ENCODE measurements at regions not wholly inside any gene's neighbourhood (a gene's known extent, or its start where the extent isn't known, plus 50 kb on each side); places are given as distances from the start of the nearest gene placed in this dataset.

- TF ChIP-seq CHD7 (IDR thresholded peaks at IDR 0.05; ENCODE audit: insufficient replicate concordance, low read length) (no peak), KDM1A (IDR thresholded peaks at IDR 0.05; ENCODE audit: borderline replicate concordance, low read length) (no peak), SAP30 (IDR thresholded peaks at IDR 0.05; ENCODE audit: insufficient read depth, insufficient replicate concordance, low read length) (no peak), PHF8 (conservative IDR thresholded peaks at IDR 0.05; ENCODE audit: low read depth, low read length) (no peak), CTCF (IDR thresholded peaks at IDR 0.05; ENCODE audit: control extremely low read depth in 1 of 3, insufficient read depth in 1 of 3, low read depth in 1 of 3, low read length in 3 of 3) (no peak), USF2 (IDR thresholded peaks at IDR 0.05; ENCODE audit: low read length) (no peak), BACH1 (IDR thresholded peaks at IDR 0.05; ENCODE audit: low read length) (no peak), CHD1 (IDR thresholded peaks at IDR 0.05; ENCODE audit: low read depth, low read length) (no peak)
Observed at GRCh38 chrX:147405764-147406163, 506.0 kb upstream of the FMR1 start (continued).

Data from H1 (cell line).